Kidney epithelial cell (primary cell): ENCODE measurements at regions not wholly inside any gene's neighbourhood (a gene's known extent, or its start where the extent isn't known, plus 50 kb on each side); places are given as distances from the start of the nearest gene placed in this dataset.

Experiments
- DNase-seq: peaks from one replicate; pipeline ENCODE4 v3.0.0-alpha.2; 2010; ENCODE audit warnings: low read depth
- H3K27me3 ChIP-seq: 2 replicates; pipeline ENCODE4 v1.6.0; 2011; ENCODE audit warnings: low read length; ENCODE audit not compliant: control insufficient read depth, insufficient read depth
- H3K36me3 ChIP-seq: 2 replicates; pipeline ENCODE4 v1.5.1; 2011; ENCODE audit warnings: low read length; ENCODE audit not compliant: control insufficient read depth, insufficient read depth
- H3K4me3 ChIP-seq: 2 replicates; pipeline ENCODE4 v1.5.1; 2011; ENCODE audit warnings: low read depth, mild to moderate bottlenecking, control low read depth, low read length
- CTCF ChIP-seq: IDR thresholded peaks from 2 replicates; pipeline ENCODE4 v1.5.1; 2011; ENCODE audit warnings: mild to moderate bottlenecking, moderate library complexity, low read length, control low read depth, inconsistent platforms; ENCODE audit not compliant: insufficient read depth, poor library complexity, severe bottlenecking

- TF ChIP-seq CTCF: no peak
- no peaks in the 10 kb centered on the region for H3K36me3 ChIP-seq
- H3K4me3 ChIP-seq: no peak overlapping the region
Observed at GRCh38 chr4:8781641-8782040, 90.0 kb downstream of the HMX1 start.

GRCh38 chr4:8780596-8781368 lies 90.9 kb downstream of the HMX1 start:
- Histone ChIP-seq H3K36me3 (no peaks in the 10 kb centered on the region), H3K27me3 (peaks cover 5% of the 10 kb centered on the region), H3K4me3 (no peak overlapping the region)
- TF ChIP-seq CTCF: no peak
- no peak for DNase-seq

More at GRCh38 chr4:8781641-8782040, 90.0 kb downstream of the HMX1 start:
- DNase-seq: no peak
- H3K27me3 ChIP-seq: peaks cover 5% of the 10 kb centered on the region

- TF ChIP-seq CTCF: no peak
- DNase-seq: no peak
- no peaks in the 10 kb centered on the region for H3K36me3 ChIP-seq
- H3K27me3 ChIP-seq: peaks cover 5% of the 10 kb centered on the region
- no peak overlapping the region for H3K4me3 ChIP-seq
Observed at GRCh38 chr4:8780086-8780485, 91.6 kb downstream of the HMX1 start.

GRCh38 chr4:8779490-8779932 lies 92.1 kb downstream of the HMX1 start:
- Histone ChIP-seq H3K27me3 (peaks cover 5% of the 10 kb centered on the region), H3K4me3 (no peak overlapping the region), H3K36me3 (no peaks in the 10 kb centered on the region)
- TF ChIP-seq CTCF: no peak
- DNase-seq: no peak

GRCh38 chr4:8778760-8779159 lies 92.9 kb downstream of the HMX1 start:
- H3K36me3 ChIP-seq: no peaks in the 10 kb centered on the region
- TF ChIP-seq CTCF: no peak
- no peak for DNase-seq
- H3K27me3 ChIP-seq: peaks cover 5% of the 10 kb centered on the region
- no peak overlapping the region for H3K4me3 ChIP-seq

- peaks cover 5% of the 10 kb centered on the region for H3K27me3 ChIP-seq
- no peak for TF ChIP-seq CTCF
- no peaks in the 10 kb centered on the region for H3K36me3 ChIP-seq
- no peak for DNase-seq
- H3K4me3 ChIP-seq: no peak overlapping the region
Observed at GRCh38 chr4:8778291-8778690, 93.3 kb downstream of the HMX1 start.
